Activated CD4-positive, alpha-beta T cell treated with anti-CD3 and anti-CD28 coated beads, Interleukin-2, Interleukin-4, amounts not matched to agents 100 ng/mL and 50 ng/mL, durations not matched to agents 16 hours and 8 hours (primary cell): ENCODE measurements at regions not wholly inside any gene's neighbourhood (a gene's known extent, or its start where the extent isn't known, plus 50 kb on each side); places are given as distances from the start of the nearest gene placed in this dataset.

Source experiments
- DNase-seq: peaks from one replicate; pipeline ENCODE4 v3.0.0-alpha.2; 2020; ENCODE audit warnings: low spot score

GRCh38 chr4:24637173-24637572, 52.8 kb upstream of the DHX15 start:
- DNase-seq = no peak

GRCh38 chr4:24638396-24638875, 54.1 kb upstream of the DHX15 start:
- DNase-seq = no peak

GRCh38 chr4:24639714-24640113, 55.4 kb upstream of the DHX15 start:
- no peak for DNase-seq

- DNase-seq = no peak
Measured at GRCh38 chr4:24640366-24640765, 56.0 kb upstream of the DHX15 start.

DNA sequence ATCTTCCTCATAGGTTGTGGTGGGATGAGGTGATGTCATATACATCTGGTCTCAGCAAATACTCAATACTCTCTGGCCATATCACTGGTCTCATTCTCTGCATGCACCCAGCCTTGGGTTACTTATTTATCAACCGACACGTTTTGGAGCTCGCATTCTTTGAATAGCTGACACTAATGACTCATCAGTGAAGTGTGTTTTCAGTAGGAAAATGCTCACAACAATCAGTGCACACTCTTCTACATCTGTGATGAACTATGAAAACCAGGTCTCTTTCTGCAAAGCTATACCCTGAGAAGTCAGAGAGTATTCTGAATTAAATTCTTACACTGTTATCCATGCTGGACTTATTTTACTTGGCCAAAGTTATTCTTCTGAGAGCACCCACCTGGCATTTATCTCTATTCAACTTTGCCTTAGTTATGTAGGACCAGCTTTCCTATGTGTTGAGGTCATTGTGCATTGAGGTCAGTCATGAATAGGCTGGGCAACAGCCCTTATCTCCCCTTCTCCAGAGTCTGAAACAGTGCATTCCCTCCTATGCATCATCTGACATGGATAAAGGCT, 58.7 kb upstream of the DHX15 start:
- no peak for DNase-seq

- DNase-seq = no peak
Measured at GRCh38 chr4:24643774-24644520, 59.6 kb upstream of the DHX15 start.

- DNase-seq = no peak
Measured at GRCh38 chr4:24644983-24645764, 60.8 kb upstream of the DHX15 start.

DNA sequence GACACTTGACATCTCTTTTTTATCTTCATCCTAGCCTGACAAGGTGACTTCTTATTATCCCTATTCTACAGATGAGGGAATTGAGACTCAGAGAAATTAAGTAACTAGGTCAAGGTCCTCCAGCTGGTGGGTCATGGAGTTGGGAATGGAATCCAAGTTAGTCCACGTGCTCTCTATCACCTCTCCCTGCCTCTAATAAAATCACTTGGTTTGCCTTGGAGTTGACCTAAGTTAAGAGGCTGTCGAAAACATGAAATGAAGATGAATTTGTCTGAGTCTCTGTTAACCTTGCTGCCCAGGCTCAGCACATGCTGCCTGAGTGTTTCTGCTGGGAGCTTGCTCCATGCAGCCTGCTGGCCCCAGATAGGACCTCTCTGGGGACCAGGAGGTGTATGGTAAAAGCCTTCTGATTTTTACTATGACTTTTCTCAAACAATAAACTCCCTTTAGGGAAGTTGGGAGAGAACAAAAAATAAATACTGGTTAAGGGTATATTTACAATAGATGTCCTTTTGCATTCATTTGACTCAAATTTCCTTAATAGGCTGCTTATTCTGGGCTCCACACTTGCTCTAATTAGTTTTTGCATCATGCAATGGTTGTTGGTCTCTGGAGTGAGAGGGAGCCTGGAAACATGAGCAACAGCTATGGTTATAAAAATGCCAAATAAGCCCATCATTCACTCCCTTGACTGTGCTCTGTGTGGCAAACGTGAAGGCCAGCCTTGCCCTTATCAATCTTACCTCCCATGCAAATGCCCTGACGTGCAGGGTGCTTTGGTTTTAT, 61.6 kb upstream of the DHX15 start:
- no peak for DNase-seq

- no peak for DNase-seq
Measured at GRCh38 chr4:24646798-24647460, 62.6 kb upstream of the DHX15 start.

GRCh38 chr4:24650849-24651640, 66.7 kb upstream of the DHX15 start:
- DNase-seq = no peak

DNA sequence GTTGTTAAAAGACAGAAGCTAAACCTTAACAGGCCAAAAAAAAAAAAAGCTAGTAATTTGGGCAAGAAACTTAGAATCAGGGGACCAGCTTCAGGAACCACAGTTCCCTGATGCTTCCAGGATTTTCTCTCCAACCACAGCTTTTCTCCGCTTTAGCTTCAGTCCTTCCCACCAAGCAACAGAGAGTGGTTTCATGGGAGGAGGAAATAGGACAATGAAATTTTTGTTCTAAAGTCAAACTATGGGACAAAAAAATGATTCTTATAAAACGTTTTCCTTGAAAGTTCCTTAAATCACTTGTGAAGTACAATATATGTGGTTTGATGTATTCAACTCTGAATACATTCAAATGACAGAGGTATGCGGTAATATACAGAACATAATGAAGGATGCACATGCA, 71.0 kb upstream of the DHX15 start:
- DNase-seq = no peak

- no peak for DNase-seq
Measured at GRCh38 chr4:24655971-24656370, 71.6 kb upstream of the DHX15 start.

DNA sequence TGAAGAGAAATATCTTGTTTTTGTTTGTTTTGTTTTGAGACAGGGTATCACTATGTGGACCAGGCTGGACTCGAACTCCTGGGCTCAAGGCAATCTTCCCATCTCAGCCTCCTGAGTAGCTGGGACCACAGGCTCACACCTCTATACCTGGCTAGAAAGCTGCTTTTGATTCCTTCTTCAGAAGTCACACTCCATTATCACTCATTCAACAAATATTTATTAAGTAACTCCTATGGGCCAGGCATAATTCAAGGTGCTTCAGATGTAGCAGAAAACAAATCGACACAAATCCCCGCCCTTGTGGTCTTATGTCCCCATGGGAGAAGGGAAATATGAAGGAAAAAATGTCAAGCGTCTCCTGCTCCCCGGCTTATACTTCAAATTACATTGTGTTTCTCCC, 72.6 kb upstream of the DHX15 start:
- DNase-seq = no peak

DNA sequence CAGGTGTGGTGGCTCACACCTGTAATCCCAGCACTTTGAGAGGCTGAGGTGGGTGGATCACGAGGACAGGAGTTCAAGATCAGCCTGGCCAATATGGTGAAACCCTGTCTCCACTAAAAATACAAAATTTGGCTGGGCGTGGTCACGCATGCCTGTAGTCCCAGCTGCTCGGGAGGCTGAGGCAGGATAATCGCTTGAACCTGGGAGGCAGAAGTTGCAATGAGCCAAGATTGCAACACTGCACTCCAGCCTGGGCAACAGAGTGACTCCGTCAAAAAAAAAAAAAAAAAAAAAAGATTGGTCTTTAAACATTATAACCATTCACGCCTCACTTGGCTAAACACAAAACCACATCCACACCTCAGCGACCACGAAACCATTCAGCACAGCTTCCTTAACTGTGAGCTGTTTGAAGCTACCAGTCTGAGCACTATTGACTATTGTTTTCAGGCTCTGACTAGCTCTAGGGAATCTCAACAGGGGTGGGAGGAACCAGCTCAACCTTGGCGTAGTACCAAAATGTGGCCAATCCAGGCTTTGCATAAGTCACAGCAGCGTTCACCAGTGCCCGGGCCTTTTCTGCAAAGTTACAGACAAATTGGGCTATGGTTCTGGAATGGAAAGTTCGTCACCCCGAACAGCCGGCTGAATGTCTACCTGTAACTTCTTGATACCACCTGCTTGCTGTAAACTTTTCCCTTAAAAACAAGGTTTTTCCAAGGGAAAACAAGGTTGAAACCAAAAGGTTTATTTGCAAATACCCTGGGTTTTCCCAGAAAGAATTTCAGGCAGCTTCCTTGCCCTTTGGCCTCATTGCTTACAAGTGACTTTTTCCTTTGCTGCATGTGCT, 73.6 kb upstream of the DHX15 start:
- DNase-seq = no peak

DNA sequence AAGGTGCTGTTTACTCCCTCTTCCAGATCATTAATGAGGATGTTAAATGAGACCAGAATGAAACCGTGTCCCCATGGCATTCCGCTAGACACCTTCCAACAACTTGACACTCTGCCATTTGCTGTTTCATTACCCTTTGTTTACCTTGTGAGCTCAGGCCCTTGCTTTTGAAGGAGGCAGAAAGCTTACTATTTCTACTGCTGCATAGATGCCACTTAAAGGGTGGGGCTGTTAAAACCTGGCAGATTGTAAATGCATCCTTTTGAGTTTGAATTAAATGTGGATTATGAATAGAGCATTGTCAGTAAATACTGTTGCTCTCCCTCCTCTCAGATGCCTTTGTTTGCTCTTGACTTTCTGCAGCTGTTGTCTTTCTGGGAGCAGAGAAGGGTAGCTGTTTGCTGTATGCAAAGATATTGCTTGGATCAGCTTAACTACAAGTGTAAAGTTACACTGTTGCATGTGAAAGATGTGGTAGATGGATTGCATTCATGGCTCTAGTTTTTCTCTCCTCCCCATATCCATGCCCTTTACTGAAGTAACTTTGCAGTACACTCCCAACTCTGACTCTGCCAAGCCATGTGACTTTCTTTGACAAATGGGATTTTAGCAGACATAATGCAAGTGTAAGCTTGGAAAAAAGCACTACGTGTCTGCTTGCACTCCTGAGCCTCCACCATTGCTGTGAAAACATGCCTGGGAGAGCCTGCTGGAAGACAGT, 75.0 kb upstream of the DHX15 start:
- DNase-seq = no peak

GRCh38 chr4:24662056-24662455, 77.7 kb upstream of the DHX15 start:
- no peak for DNase-seq

DNA sequence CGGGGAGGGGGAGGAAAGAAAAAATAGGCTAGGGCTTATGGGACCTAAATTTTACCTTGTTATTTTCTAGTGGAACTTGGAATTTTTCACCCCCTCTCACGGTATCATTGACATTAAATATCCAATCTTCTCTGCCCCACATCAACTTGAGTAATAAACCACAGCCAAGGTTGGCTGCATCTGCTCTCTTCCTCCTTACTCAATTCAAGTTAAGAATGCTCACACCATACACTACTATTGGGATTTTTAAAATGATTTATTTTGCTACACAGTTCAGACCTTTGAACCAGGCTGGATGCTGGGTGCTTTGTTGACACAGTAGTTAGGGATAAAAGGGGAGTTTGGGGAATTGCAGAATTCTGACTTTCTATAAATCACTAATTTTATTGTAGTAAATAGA, 78.2 kb upstream of the DHX15 start:
- no peak for DNase-seq

- no peak for DNase-seq
Measured at GRCh38 chr4:24664956-24665355, 80.6 kb upstream of the DHX15 start.

DNA sequence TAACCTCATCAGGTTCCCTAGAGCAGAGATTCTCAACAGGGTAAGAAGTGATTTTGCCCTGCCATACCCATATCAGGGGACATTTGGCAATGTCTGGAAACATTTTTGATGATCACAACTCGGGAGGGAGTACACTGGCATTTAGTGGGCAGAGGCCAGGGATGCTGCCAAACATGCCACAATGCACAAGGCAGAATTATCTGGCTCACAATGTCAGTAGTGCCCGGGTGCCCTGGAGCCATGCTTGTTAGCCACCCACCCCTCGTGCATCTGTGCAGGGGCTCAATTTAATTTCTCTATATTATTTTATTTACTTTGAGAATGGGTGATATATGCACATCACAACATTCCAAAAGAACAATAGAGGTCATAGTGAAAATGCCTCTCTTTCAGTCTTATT, 82.0 kb upstream of the DHX15 start:
- DNase-seq = no peak
